IPS DF 19.7 (cell line): ENCODE measurements at regions not wholly inside any gene's neighbourhood (a gene's known extent, or its start where the extent isn't known, plus 50 kb on each side); places are given as distances from the start of the nearest gene placed in this dataset.
"Not testable (repeated sequence)": the region's sequence is repeated elsewhere in the genome, so short reads cannot be mapped to it uniquely, and the experiment has no call there.

ENCODE experiments used
- DNase-seq: peaks from one replicate; pipeline ENCODE4 v3.0.0-alpha.2; 2013; ENCODE audit warnings: low read depth, low spot score

GRCh38 chr3:195974281-195974680 lies 65.9 kb upstream of the TNK2 start:
- not testable (repeated sequence) for DNase-seq

DNA sequence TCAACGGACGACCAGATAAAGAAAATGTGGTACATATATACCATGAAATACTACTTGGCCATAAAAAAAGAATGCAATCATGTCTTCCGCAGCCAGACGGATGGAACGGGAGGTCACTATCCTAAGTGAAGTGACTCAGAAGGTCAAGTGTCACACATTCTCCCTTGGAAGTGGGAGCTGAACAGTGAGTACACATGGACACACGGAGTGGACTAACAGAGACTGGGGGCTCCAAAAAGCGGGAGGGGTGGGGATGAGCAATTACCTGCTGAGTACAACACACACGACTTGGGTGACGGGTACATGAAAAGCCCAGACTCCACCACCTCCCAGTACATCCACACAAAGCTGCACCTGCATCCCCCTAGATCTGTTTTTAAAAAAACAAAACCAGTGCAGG lies 62.5 kb upstream of the TNK2 start:
- not testable (repeated sequence) for DNase-seq

GRCh38 chr3:195969838-195970776 lies 61.8 kb upstream of the TNK2 start:
- DNase-seq: not testable (repeated sequence)

DNA sequence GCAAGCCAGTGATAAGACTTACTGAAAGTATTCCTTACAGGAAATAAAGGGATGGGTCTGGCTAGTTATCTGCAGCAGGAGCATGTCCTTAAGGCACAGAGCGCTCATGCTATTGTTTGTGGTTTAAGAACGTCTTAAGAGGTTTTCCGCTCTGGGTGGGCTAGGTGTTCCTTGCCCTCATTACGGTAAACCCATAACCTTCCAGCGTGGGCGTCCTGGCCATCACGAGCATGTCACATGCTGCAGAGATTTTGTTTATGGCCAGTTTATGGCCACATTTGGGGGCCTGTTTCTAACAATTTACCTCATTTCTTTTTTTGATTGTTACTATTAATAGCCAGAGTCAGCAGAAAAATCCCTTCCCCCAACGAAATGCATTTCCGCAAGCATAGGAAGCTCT lies 61.0 kb upstream of the TNK2 start:
- DNase-seq: not testable (repeated sequence)

DNA sequence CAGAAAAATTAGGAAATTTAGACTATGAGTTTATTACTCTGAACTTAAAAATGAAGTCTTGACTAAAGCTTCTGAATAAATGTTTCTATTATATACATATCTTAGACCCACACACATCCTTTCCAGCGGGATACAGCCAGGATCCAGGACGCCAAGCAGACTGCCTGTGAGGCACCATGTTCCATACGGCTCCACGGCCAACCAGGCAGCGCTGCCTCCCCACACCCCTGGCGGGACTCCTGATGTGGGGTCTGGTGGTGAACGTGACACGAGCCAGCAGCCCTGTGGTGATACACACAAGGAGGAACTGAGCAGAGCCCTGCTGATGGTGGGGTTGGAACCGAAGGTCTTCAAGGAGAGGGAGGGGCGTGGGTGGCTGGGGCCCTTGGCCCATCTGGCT lies 59.8 kb upstream of the TNK2 start:
- not testable (repeated sequence) for DNase-seq

GRCh38 chr3:195967387-195967720 lies 59.0 kb upstream of the TNK2 start:
- DNase-seq: not testable (repeated sequence)

- not testable (repeated sequence) for DNase-seq
Measured at GRCh38 chr3:195966563-195967386, 58.4 kb upstream of the TNK2 start.

GRCh38 chr3:195965217-195965616 lies 56.9 kb upstream of the TNK2 start:
- not testable (repeated sequence) for DNase-seq

DNA sequence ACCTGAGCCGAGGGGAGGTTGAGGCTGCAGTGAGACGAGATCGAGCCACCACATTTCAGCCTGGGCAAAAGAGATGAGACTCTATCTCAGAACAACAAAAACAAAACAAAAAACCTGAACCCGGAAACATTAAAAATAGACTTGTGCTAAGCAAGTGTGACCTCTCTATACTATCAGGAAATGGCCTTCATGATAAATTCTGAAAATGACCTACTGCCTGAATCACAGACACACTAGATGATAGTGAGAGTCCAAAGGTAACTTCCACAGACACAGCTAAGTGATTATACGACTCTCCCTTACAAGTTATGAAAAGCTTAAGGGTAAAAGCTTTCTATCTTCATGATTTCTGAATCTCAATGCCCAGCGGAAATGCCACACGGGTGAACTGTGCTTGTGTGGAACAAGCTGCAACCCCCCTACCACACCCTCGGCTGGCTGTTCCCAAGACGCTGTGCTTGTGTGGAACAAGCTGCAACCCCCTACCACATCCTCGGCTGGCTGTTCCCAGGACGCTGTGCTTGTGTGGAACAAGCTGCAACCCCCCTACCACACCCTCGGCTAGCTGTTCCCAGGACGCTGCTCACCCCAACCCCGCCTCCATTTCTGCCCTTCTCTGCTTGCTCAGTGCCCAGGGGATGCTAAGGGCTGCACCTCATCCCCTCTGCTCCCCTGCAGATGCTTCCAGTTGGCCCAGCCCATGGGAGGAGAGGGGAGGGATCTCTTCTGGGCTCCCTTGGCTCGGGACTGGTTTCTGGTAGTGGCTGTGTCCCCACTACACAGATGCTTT lies 56.2 kb upstream of the TNK2 start:
- DNase-seq: not testable (repeated sequence)

- not testable (repeated sequence) for DNase-seq
Measured at GRCh38 chr3:195962222-195962621, 53.9 kb upstream of the TNK2 start.

GRCh38 chr3:195960971-195961775 lies 52.8 kb upstream of the TNK2 start:
- not testable (repeated sequence) for DNase-seq

DNA sequence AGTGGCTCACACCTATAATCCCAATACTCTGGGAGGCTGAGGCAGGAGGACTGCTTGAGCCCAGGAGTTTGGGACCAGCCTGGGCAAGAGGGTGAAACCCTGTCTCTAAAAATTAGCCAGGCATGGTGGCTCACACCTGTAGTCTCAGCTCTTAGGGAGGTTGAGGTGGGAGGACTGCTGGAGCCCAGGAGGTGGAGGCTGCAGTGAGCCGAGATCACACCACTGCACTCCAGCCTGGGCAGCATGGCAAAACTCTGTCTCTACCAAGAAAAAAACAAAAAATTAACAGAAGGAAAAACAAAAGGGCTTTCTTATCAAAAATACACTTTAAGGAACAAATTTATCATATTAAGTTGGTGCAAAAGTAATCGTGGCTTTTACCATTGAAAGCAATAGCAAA lies 51.8 kb upstream of the TNK2 start:
- not testable (repeated sequence) for DNase-seq

- not testable (repeated sequence) for DNase-seq
Measured at GRCh38 chr3:195959367-195960157, 51.2 kb upstream of the TNK2 start.

DNA sequence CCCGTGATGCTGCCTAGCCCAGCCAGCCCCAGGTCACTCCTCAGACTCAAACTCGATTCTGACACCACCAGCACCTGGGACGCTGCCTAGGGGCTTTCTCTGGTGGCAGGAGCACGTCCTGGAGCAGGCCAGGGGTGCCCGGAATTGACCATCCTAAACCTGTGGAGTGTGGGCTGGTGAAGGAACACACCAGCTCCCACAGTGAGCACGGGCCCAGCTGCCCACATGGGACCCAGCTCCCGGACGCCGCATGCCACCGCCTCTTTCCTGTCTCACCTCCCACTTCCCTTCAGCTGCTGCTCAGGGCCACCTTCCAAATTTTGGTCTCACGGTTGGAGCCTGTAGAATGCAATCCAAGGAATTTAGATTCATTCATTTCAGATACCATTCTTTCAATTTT lies 50.4 kb upstream of the TNK2 start:
- DNase-seq: not testable (repeated sequence)
